PC-3 (cell line): ENCODE measurements at regions not wholly inside any gene's neighbourhood (a gene's known extent, or its start where the extent isn't known, plus 50 kb on each side); places are given as distances from the start of the nearest gene placed in this dataset.

ENCODE experiments used
- ATAC-seq: fragments of 200-7000 bp; cut with Tn5 transposase; 2 replicates; pipeline ENCODE4 v1.9.1; 2020; ENCODE audit warnings: mild to moderate bottlenecking, moderate library complexity
- BruUV-seq: library from RNA; stranded (reverse); fragments of 400-500 nt; replicated peaks from 2 replicates; lab custom pipeline; 2021; lab: Mats Ljungman, UMichigan
- CTCF ChIA-PET: fragments of 300-600 bp; sonication (Branson Sonifier 250); formaldehyde crosslinking; loops from one replicate; lab custom pipeline; 2022; ENCODE audit warnings: antibody characterized with exemption; lab: Charles Lee
- POLR2A ChIA-PET: fragments of 300-600 bp; sonication (Branson Sonifier 250); formaldehyde crosslinking; loops from one replicate; lab custom pipeline; 2022; ENCODE audit warnings: antibody characterized with exemption; ENCODE audit not compliant: unreplicated experiment; lab: Charles Lee
- DNase-seq: peaks from one replicate; pipeline ENCODE4 v3.0.0-alpha.2; 2015
- H2AFZ ChIP-seq: fragments of 300-600 bp; sonication (generic); 2 replicates; pipeline ENCODE4 v1.6.0; 2016; ENCODE audit warnings: antibody characterized with exemption, low read length
- H3F3A ChIP-seq: fragments of 300-600 bp; sonication (generic); one replicate; pipeline ENCODE4 v1.6.0; 2017; ENCODE audit warnings: antibody characterized with exemption, low read length, control low read depth, mild to moderate bottlenecking; ENCODE audit not compliant: unreplicated experiment
- H3K27ac ChIP-seq: fragments of 300-600 bp; sonication (generic); 2 replicates; pipeline ENCODE4 v1.5.1; 2016; ENCODE audit warnings: mild to moderate bottlenecking, low read length
- H3K27me3 ChIP-seq: fragments of 300-600 bp; sonication (generic); 2 replicates; pipeline ENCODE4 v1.6.1; 2016; ENCODE audit warnings: low read length, mixed read lengths
- H3K36me3 ChIP-seq: fragments of 300-600 bp; sonication (generic); 2 replicates; pipeline ENCODE4 v1.6.1; 2016; ENCODE audit warnings: low read depth, mixed run types, low read length, mixed read lengths
- H3K4me1 ChIP-seq: fragments of 300-600 bp; sonication (generic); 2 replicates; pipeline ENCODE4 v1.5.1; 2016; ENCODE audit warnings: low read length; ENCODE audit not compliant: insufficient read depth
- H3K4me2 ChIP-seq: fragments of 300-600 bp; sonication (generic); 2 replicates; pipeline ENCODE4 v1.6.0; 2016; ENCODE audit warnings: low read length
- H3K4me3 ChIP-seq: fragments of 300-600 bp; sonication (generic); 2 replicates; pipeline ENCODE4 v1.5.1; 2016; ENCODE audit warnings: mild to moderate bottlenecking, low read length, mixed read lengths
- H3K79me2 ChIP-seq: fragments of 300-600 bp; sonication (generic); 2 replicates; pipeline ENCODE4 v1.6.1; 2017; ENCODE audit warnings: low read length, mixed read lengths
- H3K9ac ChIP-seq: fragments of 300-600 bp; sonication (generic); 2 replicates; pipeline ENCODE4 v1.6.0; 2016; ENCODE audit warnings: mild to moderate bottlenecking, low read length
- H3K9me2 ChIP-seq: fragments of 300-600 bp; sonication (generic); replicated peaks from 2 replicates; pipeline ENCODE4 v1.6.1; 2016; ENCODE audit warnings: mixed run types, low read length, mixed read lengths
- H3K9me3 ChIP-seq: fragments of 300-600 bp; sonication (generic); 2 replicates; pipeline ENCODE4 v1.6.1; 2016; ENCODE audit warnings: low read length, mixed read lengths
- H4K20me1 ChIP-seq: fragments of 300-600 bp; sonication (generic); 2 replicates; pipeline ENCODE4 v1.6.1; 2016; ENCODE audit warnings: low read length, mixed read lengths
- EZH2 ChIP-seq: fragments of 300-600 bp; sonication (generic); IDR thresholded peaks from one replicate; pipeline ENCODE4 v1.6.1; 2017; ENCODE audit warnings: antibody characterized with exemption, mild to moderate bottlenecking, low read length; ENCODE audit not compliant: unreplicated experiment
- EZH2phosphoT487 ChIP-seq: fragments of 300-600 bp; sonication (generic); IDR thresholded peaks from 2 replicates; pipeline ENCODE4 v1.6.1; 2018; ENCODE audit warnings: mild to moderate bottlenecking, antibody characterized with exemption, low read length, borderline replicate concordance
- intact Hi-C: fragments of 100-400 bp; cut with micrococcal nuclease; formaldehyde crosslinking; loops from 2 replicates; pipeline ENCODE4 v1.9.0; 2023
- TF ChIP-seq, protein P1 (sequence below): fragments of 300-600 bp; sonication (generic); conservative IDR thresholded peaks from 2 replicates; pipeline ENCODE4 v1.5.1; 2017; ENCODE audit warnings: antibody characterized with exemption, low read depth, mild to moderate bottlenecking, low read length

DNA sequence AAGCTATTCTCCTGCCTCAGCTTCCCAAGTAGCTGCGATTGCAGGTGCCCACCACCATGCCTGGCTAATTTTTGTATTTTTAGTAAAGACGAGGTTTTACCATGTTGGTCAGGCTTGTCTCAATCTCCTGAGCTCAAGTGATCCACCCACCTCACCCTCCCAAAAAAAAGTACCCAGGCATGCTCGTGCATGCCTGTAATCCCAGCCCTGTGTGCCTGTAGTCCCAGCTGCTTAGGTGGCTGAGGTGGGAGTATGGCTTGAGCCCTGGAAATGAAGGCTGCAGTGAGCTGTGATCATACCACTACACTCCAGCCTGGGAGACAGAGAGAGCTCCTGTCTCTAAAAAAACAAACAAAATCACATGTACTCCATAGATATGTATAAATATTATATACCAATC, 176.5 kb downstream of the SOX2 start:
- H3K36me3 ChIP-seq = no peaks in the 10 kb centered on the region
- H3F3A ChIP-seq = no peaks in the 10 kb centered on the region
- TF ChIP-seq EZH2phosphoT487 (no peak), EZH2 (no peak)
- TF ChIP-seq, protein P1, sequence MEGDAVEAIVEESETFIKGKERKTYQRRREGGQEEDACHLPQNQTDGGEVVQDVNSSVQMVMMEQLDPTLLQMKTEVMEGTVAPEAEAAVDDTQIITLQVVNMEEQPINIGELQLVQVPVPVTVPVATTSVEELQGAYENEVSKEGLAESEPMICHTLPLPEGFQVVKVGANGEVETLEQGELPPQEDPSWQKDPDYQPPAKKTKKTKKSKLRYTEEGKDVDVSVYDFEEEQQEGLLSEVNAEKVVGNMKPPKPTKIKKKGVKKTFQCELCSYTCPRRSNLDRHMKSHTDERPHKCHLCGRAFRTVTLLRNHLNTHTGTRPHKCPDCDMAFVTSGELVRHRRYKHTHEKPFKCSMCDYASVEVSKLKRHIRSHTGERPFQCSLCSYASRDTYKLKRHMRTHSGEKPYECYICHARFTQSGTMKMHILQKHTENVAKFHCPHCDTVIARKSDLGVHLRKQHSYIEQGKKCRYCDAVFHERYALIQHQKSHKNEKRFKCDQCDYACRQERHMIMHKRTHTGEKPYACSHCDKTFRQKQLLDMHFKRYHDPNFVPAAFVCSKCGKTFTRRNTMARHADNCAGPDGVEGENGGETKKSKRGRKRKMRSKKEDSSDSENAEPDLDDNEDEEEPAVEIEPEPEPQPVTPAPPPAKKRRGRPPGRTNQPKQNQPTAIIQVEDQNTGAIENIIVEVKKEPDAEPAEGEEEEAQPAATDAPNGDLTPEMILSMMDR = no peak
- H2AFZ ChIP-seq = no peak overlapping the region
- H3K27ac ChIP-seq = no peak overlapping the region
- no peak overlapping the region for H3K4me2 ChIP-seq
- intact Hi-C loops = no loop called here
- H3K9me3 ChIP-seq = no peaks in the 10 kb centered on the region
- ATAC-seq (no peak), DNase-seq (no peak)
- no peaks in the 10 kb centered on the region for H3K9me2 ChIP-seq
- no peaks in the 10 kb centered on the region for H3K27me3 ChIP-seq
- ChIA-PET POLR2A (no interaction called here), CTCF (no interaction called here)
- no peak overlapping the region for H3K4me3 ChIP-seq
- no peaks in the 10 kb centered on the region for H3K79me2 ChIP-seq
- H3K9ac ChIP-seq = no peak overlapping the region
- no peaks in the 10 kb centered on the region; the same call in 1 of the 2 replicates for H3K4me1 ChIP-seq
- H4K20me1 ChIP-seq = no peaks in the 10 kb centered on the region
- BruUV-seq = no TSS peak

DNA sequence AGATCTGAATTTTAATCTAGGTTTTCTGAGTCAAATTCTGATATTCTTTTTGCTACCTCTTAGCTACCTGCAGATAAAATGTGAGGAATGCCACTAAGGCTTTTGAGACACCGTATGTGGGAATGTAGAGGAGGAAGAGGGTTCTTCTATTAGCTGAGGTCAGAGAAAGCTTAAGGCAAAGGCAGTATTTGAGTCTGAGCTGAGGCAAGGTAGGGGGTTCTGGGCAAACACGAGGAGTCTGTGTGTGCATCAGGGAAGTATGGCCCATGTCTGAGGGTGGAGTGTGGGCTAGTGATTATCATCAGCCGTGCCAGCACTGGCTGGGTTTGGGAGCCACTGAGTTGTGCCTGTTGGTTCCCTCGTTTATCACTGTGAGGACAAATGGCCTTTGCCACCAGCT, 181.1 kb downstream of the SOX2 start:
- no peak for ATAC-seq
- intact Hi-C loops = no loop called here

GRCh38 chr3:181896605-181897004, 184.9 kb downstream of the SOX2 start:
- H3K79me2 ChIP-seq = no peaks in the 10 kb centered on the region
- intact Hi-C loops = no loop called here
- H3K9me2 ChIP-seq = no peaks in the 10 kb centered on the region
- TF ChIP-seq, protein P1 = no peak
- TF ChIP-seq EZH2 = no peak
- TF ChIP-seq EZH2phosphoT487 = no peak
- H3K36me3 ChIP-seq = no peaks in the 10 kb centered on the region
- CTCF ChIA-PET = no interaction called here
- H3K9me3 ChIP-seq = no peaks in the 10 kb centered on the region
- H3K4me2 ChIP-seq = no peak overlapping the region
- POLR2A ChIA-PET = no interaction called here
- no peak for ATAC-seq
- DNase-seq = no peak
- no peak overlapping the region for H3K9ac ChIP-seq
- no peak overlapping the region for H3K4me3 ChIP-seq
- 0 out of 2 replicates have a peak, but pooled peaks cover 7% of the 10 kb centered on the region for H3K27me3 ChIP-seq
- BruUV-seq = no TSS peak
- H3F3A ChIP-seq = no peaks in the 10 kb centered on the region
- H3K4me1 ChIP-seq = no peaks in the 10 kb centered on the region
- H3K27ac ChIP-seq = no peak overlapping the region
- H2AFZ ChIP-seq = no peak overlapping the region
- no peaks in the 10 kb centered on the region for H4K20me1 ChIP-seq

More for the DNA sequence above, 181.1 kb downstream of the SOX2 start:
- no peak overlapping the region for H3K27ac ChIP-seq
- H3K4me3 ChIP-seq = no peak overlapping the region
- ChIA-PET POLR2A (no interaction called here), CTCF (no interaction called here)
- no peaks in the 10 kb centered on the region for H3K4me1 ChIP-seq
- H3K9ac ChIP-seq = no peak overlapping the region
- H4K20me1 ChIP-seq = no peaks in the 10 kb centered on the region
- no peaks in the 10 kb centered on the region for H3F3A ChIP-seq
- no peak overlapping the region for H3K4me2 ChIP-seq
- no TSS peak for BruUV-seq
- H3K9me3 ChIP-seq = no peaks in the 10 kb centered on the region
- no peaks in the 10 kb centered on the region for H3K79me2 ChIP-seq
- no peak for DNase-seq
- no peaks in the 10 kb centered on the region for H3K27me3 ChIP-seq
- H3K36me3 ChIP-seq = no peaks in the 10 kb centered on the region
- H3K9me2 ChIP-seq = no peaks in the 10 kb centered on the region
- no peak for TF ChIP-seq EZH2phosphoT487
- TF ChIP-seq, protein P1 = no peak
- TF ChIP-seq EZH2 = no peak
- no peak overlapping the region for H2AFZ ChIP-seq
